ENCODE measurements at regions not wholly inside any gene's neighbourhood (a gene's known extent, or its start where the extent isn't known, plus 50 kb on each side); places are given as distances from the start of the nearest gene placed in this dataset.

DNA sequence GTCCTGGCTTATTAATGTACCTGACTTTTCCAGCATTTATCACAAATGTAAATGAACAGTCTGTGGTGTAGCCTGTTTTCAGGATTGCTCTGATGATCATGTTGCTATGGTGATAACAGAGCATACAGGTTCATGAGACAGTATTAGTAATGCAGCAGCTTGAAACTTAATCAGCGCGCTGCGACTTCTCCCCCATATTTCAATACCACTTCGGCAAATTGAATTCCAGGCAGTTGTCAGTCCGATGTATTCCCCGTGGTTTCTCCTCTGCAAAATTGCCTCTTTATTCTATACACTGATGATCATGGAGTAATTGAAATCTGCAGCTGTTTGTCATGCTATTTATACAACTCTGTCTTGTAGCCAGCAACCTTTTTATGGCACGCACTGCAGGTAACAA, 239.3 kb downstream of the C4orf33 start:
- TF ChIP-seq ZFX (IDR thresholded peaks at IDR 0.05; ENCODE audit: borderline replicate concordance) (no peak), CTCF (IDR thresholded peaks at IDR 0.05) (no peak)
- H3K27ac ChIP-seq, result no peak overlapping the region

GRCh38 chr4:129335818-129336217, 239.9 kb downstream of the C4orf33 start:
- no peak overlapping the region for H3K27ac ChIP-seq
- TF ChIP-seq ZFX (IDR thresholded peaks at IDR 0.05; ENCODE audit: borderline replicate concordance) (no peak), CTCF (IDR thresholded peaks at IDR 0.05) (no peak)

- no peak overlapping the region for H3K27ac ChIP-seq
- TF ChIP-seq CTCF (IDR thresholded peaks at IDR 0.05), result no peak
- no peak for TF ChIP-seq ZFX (IDR thresholded peaks at IDR 0.05; ENCODE audit: borderline replicate concordance)
Observed at GRCh38 chr4:129336457-129337227, 240.7 kb downstream of the C4orf33 start.

- H3K27ac ChIP-seq, result no peak overlapping the region
- TF ChIP-seq ZFX (IDR thresholded peaks at IDR 0.05; ENCODE audit: borderline replicate concordance) (no peak), CTCF (IDR thresholded peaks at IDR 0.05) (no peak)
Observed at GRCh38 chr4:129337228-129337620, 241.3 kb downstream of the C4orf33 start.

- TF ChIP-seq ZFX (IDR thresholded peaks at IDR 0.05; ENCODE audit: borderline replicate concordance) (no peak), CTCF (IDR thresholded peaks at IDR 0.05) (no peak)
- no peak overlapping the region for H3K27ac ChIP-seq
Observed at GRCh38 chr4:129342819-129343408, 247.0 kb downstream of the C4orf33 start.

- TF ChIP-seq ZFX (IDR thresholded peaks at IDR 0.05; ENCODE audit: borderline replicate concordance) (no peak), CTCF (IDR thresholded peaks at IDR 0.05) (peak; percentile 83)
- no peak overlapping the region for H3K27ac ChIP-seq
Observed at GRCh38 chr4:129344058-129344457, 248.1 kb downstream of the C4orf33 start.

- H3K27ac ChIP-seq, result no peak overlapping the region
- TF ChIP-seq ZFX (IDR thresholded peaks at IDR 0.05; ENCODE audit: borderline replicate concordance) (no peak), CTCF (IDR thresholded peaks at IDR 0.05) (no peak)
Observed at GRCh38 chr4:129345609-129346008, 249.7 kb downstream of the C4orf33 start.
